SH-SY5Y (cell line): ENCODE measurements at regions not wholly inside any gene's neighbourhood (a gene's known extent, or its start where the extent isn't known, plus 50 kb on each side); places are given as distances from the start of the nearest gene placed in this dataset.

Experiments
- GATA2 ChIP-seq: IDR thresholded peaks from 2 replicates; pipeline ENCODE4 v1.6.1; 2011; ENCODE audit warnings: mild to moderate bottlenecking, low read depth, low read length
- GATA3 ChIP-seq: IDR thresholded peaks from 2 replicates; pipeline ENCODE4 v1.6.1; 2011; ENCODE audit warnings: low read depth, mild to moderate bottlenecking, low read length, moderate library complexity

DNA sequence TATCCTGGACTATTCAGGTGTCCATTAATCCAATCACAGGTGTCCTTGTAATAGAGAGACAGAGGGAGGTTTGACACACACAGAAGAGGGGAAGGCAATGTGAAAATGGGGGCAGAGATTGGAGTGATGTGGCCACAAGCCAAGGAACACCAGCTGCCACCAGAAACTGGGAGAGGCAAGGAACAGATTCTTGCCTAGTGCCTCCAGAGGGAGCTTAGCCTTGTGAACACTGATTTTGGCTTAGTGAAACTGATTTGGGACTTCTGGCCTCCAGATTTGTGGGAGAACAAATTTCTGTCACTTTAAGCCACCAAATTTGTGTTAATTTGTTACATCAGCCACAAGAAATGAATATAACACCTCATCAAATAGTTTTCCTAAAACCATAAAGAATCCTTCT is 416.2 kb downstream of the ENC1 start:
- no peak for TF ChIP-seq GATA2
- TF ChIP-seq GATA3: no peak
